Mammary epithelial cell (primary cell): ENCODE measurements at regions not wholly inside any gene's neighbourhood (a gene's known extent, or its start where the extent isn't known, plus 50 kb on each side); places are given as distances from the start of the nearest gene placed in this dataset.

Experiments
- EZH2 ChIP-seq: IDR thresholded peaks from 2 replicates; pipeline ENCODE4 v1.6.1; 2012; ENCODE audit warnings: low read length, inconsistent platforms, borderline replicate concordance
- TF ChIP-seq, protein P1 (sequence below), 2 donors: IDR thresholded peaks in 1 of 2; conservative IDR thresholded peaks in 1 of 2; 2 replicates each; pipeline ENCODE4 v1.5.1; 2011 to 2012; ENCODE audit warnings: inconsistent platforms in 2 of 2, low read length in 2 of 2, mild to moderate bottlenecking in 2 of 2, control low read depth in 1 of 2, low read depth in 1 of 2; ENCODE audit not compliant: insufficient read depth in 1 of 2; ENCODE audit errors: extremely low read depth in 1 of 2

DNA sequence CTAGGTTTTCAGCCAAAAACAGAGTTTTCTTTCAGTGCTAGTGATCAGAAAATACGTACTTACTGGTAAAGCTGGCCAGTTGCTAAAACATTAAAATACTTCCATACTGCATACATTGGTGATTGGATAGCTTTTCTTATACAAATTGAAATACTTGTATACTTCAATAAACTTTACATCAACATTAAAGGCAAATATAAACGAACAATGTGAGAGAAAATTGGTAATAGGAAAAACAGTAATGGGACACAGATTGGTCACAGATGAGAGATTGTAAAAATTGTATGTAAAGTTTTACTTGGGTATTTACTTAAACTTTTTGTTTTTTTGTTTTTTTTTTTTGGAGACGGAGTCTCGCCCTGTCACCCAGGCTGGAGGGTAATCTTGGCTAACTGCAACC lies 391.7 kb downstream of the TFEC start:
- TF ChIP-seq, protein P1, sequence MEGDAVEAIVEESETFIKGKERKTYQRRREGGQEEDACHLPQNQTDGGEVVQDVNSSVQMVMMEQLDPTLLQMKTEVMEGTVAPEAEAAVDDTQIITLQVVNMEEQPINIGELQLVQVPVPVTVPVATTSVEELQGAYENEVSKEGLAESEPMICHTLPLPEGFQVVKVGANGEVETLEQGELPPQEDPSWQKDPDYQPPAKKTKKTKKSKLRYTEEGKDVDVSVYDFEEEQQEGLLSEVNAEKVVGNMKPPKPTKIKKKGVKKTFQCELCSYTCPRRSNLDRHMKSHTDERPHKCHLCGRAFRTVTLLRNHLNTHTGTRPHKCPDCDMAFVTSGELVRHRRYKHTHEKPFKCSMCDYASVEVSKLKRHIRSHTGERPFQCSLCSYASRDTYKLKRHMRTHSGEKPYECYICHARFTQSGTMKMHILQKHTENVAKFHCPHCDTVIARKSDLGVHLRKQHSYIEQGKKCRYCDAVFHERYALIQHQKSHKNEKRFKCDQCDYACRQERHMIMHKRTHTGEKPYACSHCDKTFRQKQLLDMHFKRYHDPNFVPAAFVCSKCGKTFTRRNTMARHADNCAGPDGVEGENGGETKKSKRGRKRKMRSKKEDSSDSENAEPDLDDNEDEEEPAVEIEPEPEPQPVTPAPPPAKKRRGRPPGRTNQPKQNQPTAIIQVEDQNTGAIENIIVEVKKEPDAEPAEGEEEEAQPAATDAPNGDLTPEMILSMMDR (conservative IDR thresholded peaks at IDR 0.05 in 1 of 2, IDR thresholded peaks at IDR 0.05 in 1 of 2; ENCODE audit: extremely low read depth in 1 of 2, insufficient read depth in 1 of 2, low read depth in 1 of 2, low read length in 2 of 2) = no peak
- no peak for TF ChIP-seq EZH2
